ENCODE measurements at regions not wholly inside any gene's neighbourhood (a gene's known extent, or its start where the extent isn't known, plus 50 kb on each side); places are given as distances from the start of the nearest gene placed in this dataset.

DNA sequence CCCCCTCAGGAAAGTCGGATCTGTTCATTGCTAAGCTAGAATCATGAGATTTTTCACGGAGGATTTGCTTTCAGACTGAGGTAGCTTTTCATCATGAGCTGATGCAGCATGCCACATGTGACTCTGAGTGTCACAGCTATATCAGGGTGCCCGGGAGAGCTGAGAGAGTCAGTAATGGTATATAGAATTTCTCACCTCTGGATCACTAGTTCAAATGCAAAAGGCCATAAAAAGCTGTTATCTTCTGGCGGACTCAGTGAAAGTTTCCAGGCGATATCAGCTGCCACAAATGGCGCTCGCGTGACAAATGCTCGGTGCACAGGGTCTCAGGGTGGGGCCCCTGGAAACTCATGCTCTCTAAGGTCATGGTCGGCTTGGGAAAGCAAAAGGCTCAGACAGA, 150.1 kb downstream of the DHX15 start:
- Mint-ChIP-seq H3K27ac (no peak overlapping the region), H3K9me3 (no peaks in the 10 kb centered on the region), H3K36me3 (ENCODE audit: low read depth) (no peaks in the 10 kb centered on the region), H3K27me3 (peaks cover 11% of the 10 kb centered on the region), H3K4me1 (ENCODE audit: low read depth) (no peaks in the 10 kb centered on the region), H3K4me3 (no peak overlapping the region)
- intact Hi-C loops (cut with micrococcal nuclease) = no loop called here
- ATAC-seq (no peak), DNase-seq (no peak)
- no peak for TF ChIP-seq CTCF (IDR thresholded peaks at IDR 0.05)
- CTCF ChIA-PET = no interaction called here
- POLR2A ChIA-PET = no interaction called here

DNA sequence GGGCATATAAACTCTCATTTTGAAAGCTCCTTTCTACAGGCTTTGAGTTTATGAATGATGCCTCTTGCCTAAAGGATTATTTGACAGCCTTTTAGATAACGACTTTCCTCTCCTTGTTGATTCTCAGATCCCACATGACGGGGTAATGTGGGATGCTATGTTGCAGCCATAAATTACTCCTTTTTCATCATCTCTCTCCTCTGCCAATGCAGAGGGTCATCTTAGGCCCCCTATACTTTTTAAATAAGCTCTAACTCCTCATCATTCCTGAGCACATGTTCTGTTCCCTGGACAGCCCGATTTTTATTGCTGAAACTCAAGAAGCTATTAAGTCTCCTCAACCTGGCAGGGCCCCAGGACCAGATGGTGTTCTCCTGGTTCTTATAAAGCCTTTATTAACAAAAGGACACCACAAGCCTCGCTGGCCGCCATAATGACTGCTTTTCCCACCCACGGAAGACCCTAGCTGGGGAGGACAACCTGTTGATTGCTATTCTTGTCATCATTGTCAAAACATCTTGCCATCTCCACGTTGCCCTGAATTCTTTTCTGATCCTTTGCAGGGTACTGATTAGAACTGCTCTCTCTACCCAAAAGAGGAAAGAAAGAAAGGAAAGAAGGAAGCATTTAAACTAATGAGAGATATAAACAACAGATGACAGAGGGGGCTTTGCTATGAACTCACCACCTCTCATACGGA, 150.7 kb downstream of the DHX15 start:
- ChIA-PET CTCF (interaction anchor here (1.2 kb wide), 1 partner anchor 12 kb away, joined by 3 read pairs; no protein-coding TSS in a partner anchor), POLR2A (no interaction called here)
- peaks cover 11% of the 10 kb centered on the region for H3K27me3 Mint-ChIP-seq
- no peak overlapping the region for H3K27ac Mint-ChIP-seq
- ATAC-seq (no peak), DNase-seq (no peak)
- intact Hi-C loops (cut with micrococcal nuclease) = no loop called here
- no peaks in the 10 kb centered on the region for H3K36me3 Mint-ChIP-seq (ENCODE audit: low read depth)
- no peaks in the 10 kb centered on the region for H3K4me1 Mint-ChIP-seq (ENCODE audit: low read depth)
- no peak for TF ChIP-seq CTCF (IDR thresholded peaks at IDR 0.05)
- no peak overlapping the region for H3K4me3 Mint-ChIP-seq
- H3K9me3 Mint-ChIP-seq = no peaks in the 10 kb centered on the region

DNA sequence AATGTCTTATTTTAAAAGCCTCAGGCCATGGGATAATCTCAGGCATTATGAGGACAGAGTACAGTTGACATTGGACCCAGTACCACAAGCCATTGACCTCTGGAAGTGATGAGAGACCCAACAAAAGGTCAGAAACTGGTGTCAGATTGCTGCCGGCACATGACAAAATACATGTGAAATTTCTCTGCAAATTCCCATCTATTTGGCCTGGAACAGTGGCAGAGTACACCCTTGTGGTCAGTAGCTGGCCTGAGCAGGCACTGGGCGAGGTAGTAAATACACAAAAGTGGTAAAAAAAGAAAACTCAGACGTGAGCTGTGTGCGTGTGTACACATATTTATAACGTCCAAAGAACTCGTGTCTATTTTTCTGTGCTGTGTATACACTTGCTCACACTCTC, 155.5 kb downstream of the DHX15 start:
- Mint-ChIP-seq H3K4me1 (ENCODE audit: low read depth) (no peaks in the 10 kb centered on the region), H3K27ac (no peak overlapping the region), H3K36me3 (ENCODE audit: low read depth) (no peaks in the 10 kb centered on the region), H3K27me3 (peaks cover 11% of the 10 kb centered on the region), H3K9me3 (no peaks in the 10 kb centered on the region), H3K4me3 (no peak overlapping the region)
- TF ChIP-seq CTCF (IDR thresholded peaks at IDR 0.05) = no peak
- ChIA-PET CTCF (interaction anchor here (1.2 kb wide), 1 partner anchor 9 kb away, joined by 3 read pairs; no protein-coding TSS in a partner anchor), POLR2A (no interaction called here)
- DNase-seq (no peak), ATAC-seq (no peak)
- intact Hi-C loops (cut with micrococcal nuclease) = no loop called here

DNA sequence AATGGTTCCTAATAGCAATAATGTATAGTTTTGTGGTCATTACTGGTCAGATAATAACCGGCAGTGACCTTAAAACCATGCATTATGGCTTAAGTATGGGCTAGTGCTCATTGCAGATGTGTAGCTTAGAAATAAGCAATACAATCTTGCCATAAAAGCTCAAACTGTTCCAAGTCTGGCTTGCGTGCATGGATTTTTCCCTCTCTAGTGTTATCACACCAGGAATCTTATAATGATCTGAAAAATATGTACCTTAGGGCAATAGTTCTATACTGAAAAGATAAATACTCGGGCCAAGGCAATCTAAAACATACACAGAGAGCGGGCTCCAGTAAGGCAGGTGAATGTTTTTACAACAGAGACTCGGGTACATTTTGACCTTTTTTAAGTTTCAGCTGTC, 157.8 kb downstream of the DHX15 start:
- CTCF ChIA-PET = no interaction called here
- no peak overlapping the region for H3K27ac Mint-ChIP-seq

DNA sequence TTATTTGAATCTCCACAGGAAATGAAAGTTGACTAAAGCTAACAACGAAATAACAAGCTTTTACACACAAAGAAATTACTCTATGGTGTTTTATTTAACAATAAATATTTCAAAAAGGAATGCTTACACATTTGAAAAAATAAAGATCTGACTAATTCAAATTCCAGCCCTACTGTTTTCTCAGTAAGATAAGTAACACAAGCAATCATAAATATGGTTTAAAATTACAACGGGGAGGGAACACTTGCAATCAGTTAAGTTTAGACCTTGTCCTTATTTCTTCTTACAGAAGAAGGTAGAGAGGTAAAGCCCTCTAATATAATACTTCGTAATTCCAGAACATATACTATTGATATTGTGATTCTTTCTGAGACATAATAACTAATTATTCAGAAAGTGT, 158.5 kb downstream of the DHX15 start:
- TF ChIP-seq CTCF (IDR thresholded peaks at IDR 0.05) = no peak
- DNase-seq (no peak), ATAC-seq (no peak)
- CTCF ChIA-PET = no interaction called here
- Mint-ChIP-seq H3K9me3 (no peaks in the 10 kb centered on the region), H3K27me3 (peaks cover 11% of the 10 kb centered on the region), H3K4me3 (no peak overlapping the region), H3K27ac (no peak overlapping the region), H3K4me1 (ENCODE audit: low read depth) (no peaks in the 10 kb centered on the region), H3K36me3 (ENCODE audit: low read depth) (no peaks in the 10 kb centered on the region)
- intact Hi-C loops (cut with micrococcal nuclease) = no loop called here
- POLR2A ChIA-PET = no interaction called here

More for the DNA sequence above, 157.8 kb downstream of the DHX15 start:
- POLR2A ChIA-PET = no interaction called here
- Mint-ChIP-seq H3K27me3 (peaks cover 11% of the 10 kb centered on the region), H3K9me3 (no peaks in the 10 kb centered on the region), H3K36me3 (ENCODE audit: low read depth) (no peaks in the 10 kb centered on the region), H3K4me1 (ENCODE audit: low read depth) (no peaks in the 10 kb centered on the region), H3K4me3 (no peak overlapping the region)
- intact Hi-C loops (cut with micrococcal nuclease) = no loop called here
- ATAC-seq = no peak
- no peak for TF ChIP-seq CTCF (IDR thresholded peaks at IDR 0.05)
- DNase-seq = no peak
